ENCODE measurements at regions not wholly inside any gene's neighbourhood (a gene's known extent, or its start where the extent isn't known, plus 50 kb on each side); places are given as distances from the start of the nearest gene placed in this dataset.

DNA sequence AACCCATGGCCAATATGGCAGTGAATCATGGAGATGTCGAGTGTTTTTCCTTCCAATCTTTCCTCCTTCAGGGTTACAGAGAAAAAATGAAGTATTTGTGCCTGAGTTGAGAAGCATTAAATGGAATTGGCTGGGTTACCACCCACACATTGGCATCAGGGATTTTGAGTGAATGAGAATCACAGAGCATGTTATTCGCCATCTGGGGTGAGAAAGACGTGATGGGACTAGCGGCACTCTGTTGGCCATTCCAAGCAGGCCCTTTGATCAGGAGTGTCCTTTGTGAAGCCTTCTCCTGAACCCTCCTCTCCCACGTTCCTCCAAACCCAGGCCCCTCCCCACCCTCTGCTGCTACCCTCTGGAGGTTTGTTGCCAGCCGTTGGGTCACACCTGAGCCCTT is 84.2 kb upstream of the PCDH8 start:
- POLR2A ChIA-PET, result no interaction called here
- Histone ChIP-seq H3K4me1 (ENCODE audit: control insufficient read depth, extremely low read depth, insufficient read depth, low read length) (no peaks in the 10 kb centered on the region), H3K79me2 (ENCODE audit: control insufficient read depth, insufficient read depth, low read length) (no peaks in the 10 kb centered on the region), H3K9me3 (replicated peaks; ENCODE audit: control insufficient read depth, insufficient read depth, low read length) (no peaks in the 10 kb centered on the region), H3K4me3 (replicated peaks in 1 of 3; ENCODE audit: insufficient read depth in 1 of 3, low read depth in 1 of 3, low read length in 3 of 3) (no peak overlapping the region), H4K20me1 (replicated peaks; ENCODE audit: control insufficient read depth, extremely low read depth, insufficient read depth, low read length) (no peaks in the 10 kb centered on the region), H3K27me3 (ENCODE audit: control insufficient read depth in 2 of 2, insufficient read depth in 2 of 2, low read length in 2 of 2) (no peaks in the 10 kb centered on the region), H3K9me1 (replicated peaks; ENCODE audit: control insufficient read depth, extremely low read depth, insufficient read depth, low read length) (no peaks in the 10 kb centered on the region), H2AFZ (ENCODE audit: low read depth, low read length) (no peak overlapping the region), H3K4me2 (ENCODE audit: insufficient read depth, low read length) (no peak overlapping the region), H3K36me3 (ENCODE audit: control insufficient read depth in 2 of 2, extremely low read depth in 1 of 2, insufficient read depth in 2 of 2, low read length in 2 of 2) (no peaks in the 10 kb centered on the region), H3K27ac (ENCODE audit: insufficient read depth, low read depth, low read length) (no peak overlapping the region), H3K9ac (replicated peaks; ENCODE audit: extremely low read depth, insufficient read depth, low read length) (no peak overlapping the region)
- intact Hi-C loops (cut with micrococcal nuclease) (no loop called here), dilution Hi-C loops (cut with MboI; ENCODE audit: extremely low pct_ligation_motif_present, low sequenced_read_pairs) (no loop called here)
- FAIRE-seq (no peak), DNase-seq (ENCODE audit: low read depth, low spot score) (no peak)
- CTCF ChIA-PET, result no interaction called here
- TF ChIP-seq FOS (IDR thresholded peaks at IDR 0.05; ENCODE audit: borderline replicate concordance, insufficient read depth, low read length), result no peak
- no peak for TF ChIP-seq EZH2 (IDR thresholded peaks at IDR 0.05; ENCODE audit: borderline replicate concordance, low read depth, low read length, severe bottlenecking)
- no peak for TF ChIP-seq GATA2 (IDR thresholded peaks at IDR 0.05; ENCODE audit: insufficient read depth, insufficient read length, low read depth, low read length)
- TF ChIP-seq, protein P1, sequence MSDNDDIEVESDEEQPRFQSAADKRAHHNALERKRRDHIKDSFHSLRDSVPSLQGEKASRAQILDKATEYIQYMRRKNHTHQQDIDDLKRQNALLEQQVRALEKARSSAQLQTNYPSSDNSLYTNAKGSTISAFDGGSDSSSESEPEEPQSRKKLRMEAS (IDR thresholded peaks at IDR 0.05; ENCODE audit: insufficient read depth, insufficient read length), result no peak
- no peak for TF ChIP-seq POLR2A (IDR thresholded peaks at IDR 0.05; ENCODE audit: low read depth, low read length)
- TF ChIP-seq JUN (IDR thresholded peaks at IDR 0.05; ENCODE audit: borderline replicate concordance, insufficient read depth, insufficient read length, low read depth), result no peak
- TF ChIP-seq MYC (IDR thresholded peaks at IDR 0.05; ENCODE audit: low read depth, low read length), result no peak
- TF ChIP-seq, protein P2, sequence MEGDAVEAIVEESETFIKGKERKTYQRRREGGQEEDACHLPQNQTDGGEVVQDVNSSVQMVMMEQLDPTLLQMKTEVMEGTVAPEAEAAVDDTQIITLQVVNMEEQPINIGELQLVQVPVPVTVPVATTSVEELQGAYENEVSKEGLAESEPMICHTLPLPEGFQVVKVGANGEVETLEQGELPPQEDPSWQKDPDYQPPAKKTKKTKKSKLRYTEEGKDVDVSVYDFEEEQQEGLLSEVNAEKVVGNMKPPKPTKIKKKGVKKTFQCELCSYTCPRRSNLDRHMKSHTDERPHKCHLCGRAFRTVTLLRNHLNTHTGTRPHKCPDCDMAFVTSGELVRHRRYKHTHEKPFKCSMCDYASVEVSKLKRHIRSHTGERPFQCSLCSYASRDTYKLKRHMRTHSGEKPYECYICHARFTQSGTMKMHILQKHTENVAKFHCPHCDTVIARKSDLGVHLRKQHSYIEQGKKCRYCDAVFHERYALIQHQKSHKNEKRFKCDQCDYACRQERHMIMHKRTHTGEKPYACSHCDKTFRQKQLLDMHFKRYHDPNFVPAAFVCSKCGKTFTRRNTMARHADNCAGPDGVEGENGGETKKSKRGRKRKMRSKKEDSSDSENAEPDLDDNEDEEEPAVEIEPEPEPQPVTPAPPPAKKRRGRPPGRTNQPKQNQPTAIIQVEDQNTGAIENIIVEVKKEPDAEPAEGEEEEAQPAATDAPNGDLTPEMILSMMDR (IDR thresholded peaks at IDR 0.05; ENCODE audit: extremely low read depth in 1 of 2, insufficient read depth in 1 of 2, low read depth in 1 of 2, low read length in 2 of 2), result no peak
- no peak for TF ChIP-seq POLR2AphosphoS5 (IDR thresholded peaks at IDR 0.05; ENCODE audit: insufficient read depth, low read depth, low read length)
- no TSS peak for BruUV-seq (replicated peaks)

Measured in endothelial cell of umbilical vein (primary cell).